Keratinocyte (primary cell): ENCODE measurements at regions not wholly inside any gene's neighbourhood (a gene's known extent, or its start where the extent isn't known, plus 50 kb on each side); places are given as distances from the start of the nearest gene placed in this dataset.

Experiments used
- DNase-seq: peaks from one replicate; pipeline ENCODE4 v3.0.0-alpha.2; 2011; ENCODE audit warnings: low read depth, missing footprints, low spot score
- FAIRE-seq: peaks from 2 replicates; lab custom pipeline; 2011; peaks lifted over from hg19 to GRCh38; lab: Jason Lieb, UNC
- H2AFZ ChIP-seq: 2 replicates; pipeline ENCODE4 v1.6.0; 2012; ENCODE audit warnings: low read length, control low read depth, inconsistent platforms; ENCODE audit not compliant: control insufficient read depth
- H3K27ac ChIP-seq: 2 replicates; pipeline ENCODE4 v1.5.1; 2011; ENCODE audit warnings: low read length; ENCODE audit not compliant: control insufficient read depth, insufficient read depth
- H3K27me3 ChIP-seq: 3 replicates; pipeline ENCODE4 v1.6.0; 2011; ENCODE audit warnings: low read length; ENCODE audit not compliant: control insufficient read depth, insufficient read depth; ENCODE audit errors: extremely low read depth
- H3K36me3 ChIP-seq, 2 experiments: 2 replicates in 1 of 2; 3 replicates in 1 of 2; pipeline ENCODE4 v1.5.1; 2011; ENCODE audit warnings: low read length in 2 of 2, mild to moderate bottlenecking in 1 of 2; ENCODE audit not compliant: control insufficient read depth in 2 of 2, insufficient read depth in 2 of 2; ENCODE audit errors: extremely low read depth in 1 of 2
- H3K4me1 ChIP-seq: 3 replicates; pipeline ENCODE4 v1.5.1; 2011; ENCODE audit warnings: low read length; ENCODE audit not compliant: control insufficient read depth, insufficient read depth; ENCODE audit errors: extremely low read depth
- H3K4me2 ChIP-seq: 3 replicates; pipeline ENCODE4 v1.6.0; 2011; ENCODE audit warnings: low read depth, low read length; ENCODE audit not compliant: control insufficient read depth, insufficient read depth; ENCODE audit errors: extremely low read depth
- H3K4me3 ChIP-seq, 3 experiments: fragments of 200-600 bp in 1 of 3; sonication (generic) in 1 of 3; 2 replicates in 2 of 3; 3 replicates in 1 of 3; pipeline ENCODE4 v1.5.1; 2011 to 2016; ENCODE audit warnings: low read length in 3 of 3, mild to moderate bottlenecking in 3 of 3, control low read depth in 2 of 3, inconsistent platforms in 1 of 3, low read depth in 1 of 3, mixed read lengths in 1 of 3, mixed run types in 1 of 3, moderate library complexity in 1 of 3; ENCODE audit not compliant: control insufficient read depth in 2 of 3, insufficient read depth in 2 of 3; ENCODE audit errors: extremely low read depth in 1 of 3
- H3K79me2 ChIP-seq: 2 replicates; pipeline ENCODE4 v1.6.0; 2012; ENCODE audit warnings: low read length; ENCODE audit not compliant: control insufficient read depth, insufficient read depth
- H3K9ac ChIP-seq: 3 replicates; pipeline ENCODE4 v1.6.0; 2011; ENCODE audit warnings: low read length; ENCODE audit not compliant: control insufficient read depth, insufficient read depth; ENCODE audit errors: extremely low read depth
- H3K9me1 ChIP-seq: 3 replicates; pipeline ENCODE4 v1.6.0; 2011; ENCODE audit warnings: low read length; ENCODE audit not compliant: control insufficient read depth, insufficient read depth; ENCODE audit errors: extremely low read depth
- H3K9me3 ChIP-seq: 2 replicates; pipeline ENCODE4 v1.5.1; 2012; ENCODE audit warnings: low read depth, low read length; ENCODE audit not compliant: control insufficient read depth
- H4K20me1 ChIP-seq: 3 replicates; pipeline ENCODE4 v1.6.0; 2011; ENCODE audit warnings: low read length; ENCODE audit not compliant: control insufficient read depth, insufficient read depth; ENCODE audit errors: extremely low read depth
- EZH2 ChIP-seq: IDR thresholded peaks from one replicate; pipeline ENCODE4 v1.6.1; 2012; ENCODE audit warnings: inconsistent platforms, mild to moderate bottlenecking, low read length, moderate library complexity
- dilution Hi-C: fragments of 300-500 bp; cut with MboI; formaldehyde crosslinking; loops from one replicate; pipeline ENCODE4 v1.7.0; 2020; ENCODE audit warnings: low sequenced_read_pairs; ENCODE audit not compliant: extremely low pct_ligation_motif_present
- TF ChIP-seq, protein P1 (sequence below), 3 experiments: IDR thresholded peaks in 1 of 3; conservative IDR thresholded peaks in 1 of 3; optimal IDR thresholded peaks in 1 of 3; 2 replicates in 2 of 3; 3 replicates in 1 of 3; pipeline versions ENCODE3 to v1.5.1; 2011; ENCODE audit warnings: low read length in 3 of 3, mild to moderate bottlenecking in 3 of 3, moderate library complexity in 2 of 3, control low read depth in 1 of 3, inconsistent platforms in 1 of 3; ENCODE audit not compliant: insufficient read depth in 2 of 3; ENCODE audit errors: extremely low read depth in 1 of 3

DNA sequence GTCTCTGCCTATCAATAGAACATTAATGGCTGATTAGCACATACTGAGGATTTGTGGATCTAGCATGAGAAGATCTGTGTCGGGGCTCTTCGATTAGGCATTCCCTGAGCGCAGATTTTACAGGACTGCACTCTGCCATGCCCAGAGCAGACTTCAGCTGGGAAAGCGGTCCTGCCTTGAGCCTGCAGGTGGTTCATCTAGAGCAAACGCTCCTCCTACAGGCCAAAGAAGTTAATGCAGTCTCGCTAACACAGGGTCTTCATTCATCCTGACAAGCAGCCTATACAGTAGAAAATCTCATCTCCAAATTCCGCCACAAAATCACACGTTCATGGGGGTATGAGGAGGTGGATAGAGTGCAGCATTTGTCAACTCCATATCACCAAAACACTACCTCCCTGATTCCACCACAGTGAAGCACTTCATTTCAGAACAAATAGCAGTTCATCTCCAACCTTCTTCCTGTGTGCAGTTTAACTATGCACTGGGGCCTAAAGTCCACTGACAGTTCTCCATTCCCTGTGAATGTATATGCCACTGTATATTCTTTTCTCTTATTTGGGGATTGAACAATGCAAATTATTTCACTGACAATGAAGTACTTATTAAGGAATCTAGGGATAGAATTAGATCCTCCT lies 405.8 kb downstream of the IGSF11 start:
- Histone ChIP-seq H3K79me2 (no peaks in the 10 kb centered on the region), H3K4me3 (no peak overlapping the region), H3K9me3 (no peaks in the 10 kb centered on the region), H4K20me1 (no peaks in the 10 kb centered on the region), H3K27me3 (no peaks in the 10 kb centered on the region), H3K4me1 (no peaks in the 10 kb centered on the region), H3K27ac (no peak overlapping the region), H3K9me1 (no peaks in the 10 kb centered on the region), H3K9ac (no peak overlapping the region), H2AFZ (no peak overlapping the region), H3K4me2 (no peak overlapping the region), H3K36me3 (no peaks in the 10 kb centered on the region)
- dilution Hi-C loops = no loop called here
- DNase-seq (peak; percentile 23), FAIRE-seq (peak; percentile 23)
- TF ChIP-seq EZH2 = no peak
- TF ChIP-seq, protein P1, sequence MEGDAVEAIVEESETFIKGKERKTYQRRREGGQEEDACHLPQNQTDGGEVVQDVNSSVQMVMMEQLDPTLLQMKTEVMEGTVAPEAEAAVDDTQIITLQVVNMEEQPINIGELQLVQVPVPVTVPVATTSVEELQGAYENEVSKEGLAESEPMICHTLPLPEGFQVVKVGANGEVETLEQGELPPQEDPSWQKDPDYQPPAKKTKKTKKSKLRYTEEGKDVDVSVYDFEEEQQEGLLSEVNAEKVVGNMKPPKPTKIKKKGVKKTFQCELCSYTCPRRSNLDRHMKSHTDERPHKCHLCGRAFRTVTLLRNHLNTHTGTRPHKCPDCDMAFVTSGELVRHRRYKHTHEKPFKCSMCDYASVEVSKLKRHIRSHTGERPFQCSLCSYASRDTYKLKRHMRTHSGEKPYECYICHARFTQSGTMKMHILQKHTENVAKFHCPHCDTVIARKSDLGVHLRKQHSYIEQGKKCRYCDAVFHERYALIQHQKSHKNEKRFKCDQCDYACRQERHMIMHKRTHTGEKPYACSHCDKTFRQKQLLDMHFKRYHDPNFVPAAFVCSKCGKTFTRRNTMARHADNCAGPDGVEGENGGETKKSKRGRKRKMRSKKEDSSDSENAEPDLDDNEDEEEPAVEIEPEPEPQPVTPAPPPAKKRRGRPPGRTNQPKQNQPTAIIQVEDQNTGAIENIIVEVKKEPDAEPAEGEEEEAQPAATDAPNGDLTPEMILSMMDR (optimal IDR thresholded peaks at IDR 0.05 in 1 of 3, IDR thresholded peaks at IDR 0.05 in 1 of 3, conservative IDR thresholded peaks at IDR 0.05 in 1 of 3; ENCODE audit: extremely low read depth in 1 of 3, insufficient read depth in 2 of 3, low read length in 3 of 3) = peak; percentile 79 to 91 (median 84)

DNA sequence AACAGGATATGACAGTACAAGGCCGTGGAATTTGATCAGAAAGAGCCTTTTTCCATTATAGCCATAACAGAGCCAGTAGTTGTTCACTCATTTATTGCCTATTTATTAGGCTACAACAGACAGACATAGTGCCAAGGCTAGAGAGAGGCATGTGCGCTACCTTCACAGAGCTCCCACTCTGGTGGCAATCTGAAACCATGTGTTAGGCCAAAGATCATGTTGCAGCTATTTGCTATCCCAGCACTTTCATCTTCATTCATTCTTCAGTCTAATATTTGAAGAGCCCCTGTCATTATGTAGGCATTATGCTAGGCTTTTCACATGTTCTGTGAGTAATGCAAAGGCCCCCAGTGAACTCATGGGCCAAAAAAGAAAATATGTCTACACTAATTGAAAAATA lies 404.8 kb downstream of the IGSF11 start:
- Histone ChIP-seq H3K4me3 (no peak overlapping the region), H3K9me3 (no peaks in the 10 kb centered on the region), H3K9me1 (no peaks in the 10 kb centered on the region), H3K27me3 (no peaks in the 10 kb centered on the region), H3K27ac (no peak overlapping the region), H2AFZ (no peak overlapping the region), H3K4me2 (no peak overlapping the region), H3K4me1 (no peaks in the 10 kb centered on the region), H3K79me2 (no peaks in the 10 kb centered on the region), H3K9ac (no peak overlapping the region), H3K36me3 (no peaks in the 10 kb centered on the region), H4K20me1 (no peaks in the 10 kb centered on the region)
- TF ChIP-seq, protein P1 (optimal IDR thresholded peaks at IDR 0.05 in 1 of 3, IDR thresholded peaks at IDR 0.05 in 1 of 3, conservative IDR thresholded peaks at IDR 0.05 in 1 of 3; ENCODE audit: extremely low read depth in 1 of 3, insufficient read depth in 2 of 3, low read length in 3 of 3) = no peak
- TF ChIP-seq EZH2 = no peak
- no peak for FAIRE-seq
- dilution Hi-C loops = no loop called here
- no peak for DNase-seq
